Esophagus squamous epithelium (tissue), 5 donors: ENCODE measurements at regions not wholly inside any gene's neighbourhood (a gene's known extent, or its start where the extent isn't known, plus 50 kb on each side); places are given as distances from the start of the nearest gene placed in this dataset.

ENCODE experiments used
- DNase-seq: peaks from one replicate; lab custom pipeline; 2025; lab: John Stamatoyannopoulos, UW
- H3K27ac ChIP-seq, 4 donors: fragments of 200-600 bp; sonication (generic); one replicate each; pipeline ENCODE4 v1.5.1; 2016 to 2019; ENCODE audit warnings: mild to moderate bottlenecking in 1 of 4
- H3K27me3 ChIP-seq, 4 donors: fragments of 200-600 bp; sonication (generic); 1 replicate in 3 of 4; 2 replicates in 1 of 4; pipeline versions ENCODE4 v1.5.1 to v1.6.0; 2017 to 2021; ENCODE audit warnings: antibody characterized with exemption in 1 of 4
- H3K36me3 ChIP-seq, 3 donors: fragments of 200-600 bp; sonication (generic); one replicate each; pipeline ENCODE4 v1.5.1; 2016 to 2019
- H3K4me1 ChIP-seq, 3 donors: fragments of 200-600 bp; sonication (generic); one replicate each; pipeline ENCODE4 v1.5.1; 2017 to 2019
- H3K4me3 ChIP-seq, 4 donors: fragments of 200-600 bp; sonication (generic); 1 replicate in 3 of 4; 2 replicates in 1 of 4; pipeline ENCODE4 v1.5.1; 2016 to 2019; ENCODE audit warnings: mild to moderate bottlenecking in 2 of 4, moderate library complexity in 1 of 4
- H3K9me3 ChIP-seq, 3 donors: fragments of 200-600 bp; sonication (generic); one replicate each; pipeline ENCODE4 v1.5.1; 2016 to 2019
- CTCF ChIP-seq, 6 experiments: fragments of 450-650 bp in 4 of 6; fragments of 200-600 bp in 2 of 6; sonication (generic) in 2 of 6; IDR thresholded peaks; one replicate each; pipeline ENCODE4 v1.5.1; 2016 to 2019; ENCODE audit warnings: antibody characterized with exemption in 6 of 6, mild to moderate bottlenecking in 4 of 6, moderate library complexity in 4 of 6
- POLR2A ChIP-seq, 4 donors: fragments of 450-650 bp; IDR thresholded peaks; one replicate each; pipeline ENCODE4 v1.6.1; 2017; ENCODE audit warnings: antibody characterized with exemption in 4 of 4, mild to moderate bottlenecking in 4 of 4, moderate library complexity in 3 of 4
- WGBS, 2 donors: methylation state at CpG; one replicate each; pipeline ENCODE4 v1.1.5; 2018; 5-methylcytosine and 5-hydroxymethylcytosine counted together
- intact Hi-C: fragments of 100-400 bp; cut with DNase I; formaldehyde crosslinking; loops from one replicate; pipeline ENCODE4 v1.15.0; 2022
- donor health status: DM: yes; HTN: yes; CAD: no.

- H3K27me3 ChIP-seq = no peaks in the 10 kb centered on the region
- TF ChIP-seq POLR2A (IDR thresholded peaks at IDR 0.05) = no peak
- no peak for TF ChIP-seq CTCF (IDR thresholded peaks at IDR 0.05)
Measured at GRCh38 chr5:105849701-105850100, 1821.0 kb downstream of the EFNA5 start.

GRCh38 chr5:105840800-105841199 lies 1829.9 kb downstream of the EFNA5 start:
- Histone ChIP-seq H3K27ac (no peak overlapping the region), H3K36me3 (no peaks in the 10 kb centered on the region), H3K4me3 (no peak overlapping the region), H3K9me3 (no peaks in the 10 kb centered on the region), H3K4me1 (no peaks in the 10 kb centered on the region), H3K27me3 (no peaks in the 10 kb centered on the region)
- intact Hi-C loops = no loop called here
- no peak for DNase-seq
- no peak for TF ChIP-seq POLR2A (IDR thresholded peaks at IDR 0.05)
- no peak for TF ChIP-seq CTCF (IDR thresholded peaks at IDR 0.05)
- 69 to 97% methylated on average over 2 to 3 of the region's 3 CpGs for WGBS, 2 donors

More at GRCh38 chr5:105849701-105850100, 1821.0 kb downstream of the EFNA5 start:
- DNase-seq = no peak
- intact Hi-C loops = no loop called here
- no peak overlapping the region for H3K27ac ChIP-seq
- no peaks in the 10 kb centered on the region for H3K9me3 ChIP-seq
- H3K4me1 ChIP-seq = no peaks in the 10 kb centered on the region
- WGBS, 2 donors = 45 to 54% methylated on average over 1 of the region's 1 CpG
- H3K36me3 ChIP-seq = no peaks in the 10 kb centered on the region
- H3K4me3 ChIP-seq = no peak overlapping the region

- intact Hi-C loops = no loop called here
- no peak for TF ChIP-seq CTCF (IDR thresholded peaks at IDR 0.05)
- TF ChIP-seq POLR2A (IDR thresholded peaks at IDR 0.05) = no peak
- WGBS, 2 donors = 67 to 87% methylated on average over 1 of the region's 1 CpG
- H3K27me3 ChIP-seq = no peaks in the 10 kb centered on the region
- H3K9me3 ChIP-seq = no peaks in the 10 kb centered on the region
- no peak overlapping the region for H3K27ac ChIP-seq
- DNase-seq = no peak
- no peaks in the 10 kb centered on the region for H3K36me3 ChIP-seq
- H3K4me3 ChIP-seq = no peak overlapping the region
- no peaks in the 10 kb centered on the region for H3K4me1 ChIP-seq
Measured at GRCh38 chr5:105836887-105837286, 1833.8 kb downstream of the EFNA5 start.

- TF ChIP-seq CTCF (IDR thresholded peaks at IDR 0.05) (no peak), POLR2A (IDR thresholded peaks at IDR 0.05) (no peak)
- H3K27ac ChIP-seq = no peak overlapping the region
- intact Hi-C loops = no loop called here
- no peaks in the 10 kb centered on the region for H3K4me1 ChIP-seq
- DNase-seq = no peak
- H3K36me3 ChIP-seq = no peaks in the 10 kb centered on the region
- no peak overlapping the region for H3K4me3 ChIP-seq
- H3K27me3 ChIP-seq = no peaks in the 10 kb centered on the region
- no peaks in the 10 kb centered on the region for H3K9me3 ChIP-seq
Measured at GRCh38 chr5:105836268-105836667, 1834.5 kb downstream of the EFNA5 start.

- 51 to 60% methylated on average over 1 of the region's 1 CpG for WGBS, 2 donors
- no peaks in the 10 kb centered on the region for H3K9me3 ChIP-seq
- TF ChIP-seq POLR2A (IDR thresholded peaks at IDR 0.05) (no peak), CTCF (IDR thresholded peaks at IDR 0.05) (no peak)
- H3K4me1 ChIP-seq = no peaks in the 10 kb centered on the region
- no peaks in the 10 kb centered on the region for H3K27me3 ChIP-seq
- no peak for DNase-seq
- no peak overlapping the region for H3K27ac ChIP-seq
- intact Hi-C loops = no loop called here
- no peaks in the 10 kb centered on the region for H3K36me3 ChIP-seq
- no peak overlapping the region for H3K4me3 ChIP-seq
Measured at GRCh38 chr5:105828821-105829220, 1841.9 kb downstream of the EFNA5 start.
